ENCODE measurements at regions not wholly inside any gene's neighbourhood (a gene's known extent, or its start where the extent isn't known, plus 50 kb on each side); places are given as distances from the start of the nearest gene placed in this dataset.

- no peak for TF ChIP-seq POLR2AphosphoS5 (IDR thresholded peaks at IDR 0.05)
- TF ChIP-seq EP300 (IDR thresholded peaks at IDR 0.05): no peak
These were observed 319.5 kb upstream of the CHAC2 start for GRCh38 chr2:53448086-53448485.
